ENCODE measurements at regions not wholly inside any gene's neighbourhood (a gene's known extent, or its start where the extent isn't known, plus 50 kb on each side); places are given as distances from the start of the nearest gene placed in this dataset.

DNA sequence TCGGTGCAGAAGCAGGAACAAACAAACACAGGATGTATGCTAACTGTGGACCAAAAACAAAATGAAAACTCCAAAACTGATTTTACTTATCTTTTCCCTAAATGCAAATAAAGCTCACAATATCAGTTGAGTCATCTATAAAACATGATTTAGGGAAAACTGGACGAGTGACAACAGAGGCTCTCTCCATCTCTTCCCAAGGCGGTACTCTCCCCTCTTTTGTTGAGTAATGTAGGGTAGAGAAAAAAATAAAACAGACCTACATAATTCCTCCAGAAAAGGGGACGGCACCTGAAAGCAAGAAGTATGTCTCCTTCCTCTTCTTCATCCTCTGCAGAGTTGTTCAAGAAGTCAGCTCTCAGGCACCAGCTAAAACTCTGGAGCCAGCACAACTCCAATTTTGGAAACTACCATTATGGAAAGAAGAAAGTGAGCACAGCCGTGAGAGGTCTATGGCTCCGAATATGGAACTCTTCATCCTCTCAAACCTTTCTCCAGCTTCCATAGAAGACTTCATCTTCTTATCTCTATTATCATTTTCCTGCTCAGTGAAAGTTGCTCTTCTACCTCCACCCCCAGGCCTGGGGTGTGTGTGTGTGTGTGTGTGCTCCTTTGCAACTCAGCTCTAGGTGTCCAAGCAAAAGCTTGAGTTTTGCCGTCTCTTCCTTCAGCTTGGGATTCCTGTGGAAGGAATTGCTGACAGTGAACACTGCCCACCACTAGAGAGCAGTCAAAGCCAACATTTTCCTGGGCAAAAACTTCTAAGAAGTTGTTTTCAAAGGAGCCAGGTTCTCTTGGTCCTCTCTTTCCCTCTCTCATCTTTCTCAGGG is 155.4 kb downstream of the DIO2 start:
- peak; percentile 48 for DNase-seq (ENCODE audit: low read depth)
- TF ChIP-seq, protein P1, sequence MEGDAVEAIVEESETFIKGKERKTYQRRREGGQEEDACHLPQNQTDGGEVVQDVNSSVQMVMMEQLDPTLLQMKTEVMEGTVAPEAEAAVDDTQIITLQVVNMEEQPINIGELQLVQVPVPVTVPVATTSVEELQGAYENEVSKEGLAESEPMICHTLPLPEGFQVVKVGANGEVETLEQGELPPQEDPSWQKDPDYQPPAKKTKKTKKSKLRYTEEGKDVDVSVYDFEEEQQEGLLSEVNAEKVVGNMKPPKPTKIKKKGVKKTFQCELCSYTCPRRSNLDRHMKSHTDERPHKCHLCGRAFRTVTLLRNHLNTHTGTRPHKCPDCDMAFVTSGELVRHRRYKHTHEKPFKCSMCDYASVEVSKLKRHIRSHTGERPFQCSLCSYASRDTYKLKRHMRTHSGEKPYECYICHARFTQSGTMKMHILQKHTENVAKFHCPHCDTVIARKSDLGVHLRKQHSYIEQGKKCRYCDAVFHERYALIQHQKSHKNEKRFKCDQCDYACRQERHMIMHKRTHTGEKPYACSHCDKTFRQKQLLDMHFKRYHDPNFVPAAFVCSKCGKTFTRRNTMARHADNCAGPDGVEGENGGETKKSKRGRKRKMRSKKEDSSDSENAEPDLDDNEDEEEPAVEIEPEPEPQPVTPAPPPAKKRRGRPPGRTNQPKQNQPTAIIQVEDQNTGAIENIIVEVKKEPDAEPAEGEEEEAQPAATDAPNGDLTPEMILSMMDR (IDR thresholded peaks at IDR 0.05; ENCODE audit: insufficient read depth, low read length, severe bottlenecking) = peak; percentile 77
- Histone ChIP-seq H3K36me3 (ENCODE audit: control insufficient read depth, insufficient read depth, low read length) (no peaks in the 10 kb centered on the region), H3K27me3 (ENCODE audit: control insufficient read depth, insufficient read depth, low read length) (no peaks in the 10 kb centered on the region), H3K4me3 (ENCODE audit: low read depth, low read length) (no peak overlapping the region)
- peak; percentile 13 for FAIRE-seq

DNA sequence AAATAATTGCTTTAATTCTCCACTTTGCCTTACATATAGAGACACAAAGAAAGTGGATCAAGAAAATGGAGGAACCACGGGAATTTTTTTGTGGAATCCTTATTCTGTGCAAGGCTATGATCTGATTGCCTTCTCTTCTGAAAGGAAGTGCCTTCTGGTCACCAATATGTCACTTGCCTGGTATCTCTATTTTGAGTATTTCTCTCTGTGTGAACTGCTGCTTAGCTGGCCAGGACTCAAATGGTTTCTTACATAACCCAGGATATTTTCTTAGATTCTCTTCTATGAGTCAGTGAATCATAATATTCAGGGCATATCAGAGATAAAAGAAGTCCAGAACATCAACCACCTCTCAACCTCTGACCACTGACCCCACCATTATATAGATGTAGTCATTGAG is 156.1 kb downstream of the DIO2 start:
- no peaks in the 10 kb centered on the region for H3K27me3 ChIP-seq (ENCODE audit: control insufficient read depth, insufficient read depth, low read length)
- FAIRE-seq = no peak
- H3K36me3 ChIP-seq (ENCODE audit: control insufficient read depth, insufficient read depth, low read length) = no peaks in the 10 kb centered on the region
- no peak for DNase-seq (ENCODE audit: low read depth)
- no peak overlapping the region for H3K4me3 ChIP-seq (ENCODE audit: low read depth, low read length)
- TF ChIP-seq, protein P1 (IDR thresholded peaks at IDR 0.05; ENCODE audit: insufficient read depth, low read length, severe bottlenecking) = no peak

DNA sequence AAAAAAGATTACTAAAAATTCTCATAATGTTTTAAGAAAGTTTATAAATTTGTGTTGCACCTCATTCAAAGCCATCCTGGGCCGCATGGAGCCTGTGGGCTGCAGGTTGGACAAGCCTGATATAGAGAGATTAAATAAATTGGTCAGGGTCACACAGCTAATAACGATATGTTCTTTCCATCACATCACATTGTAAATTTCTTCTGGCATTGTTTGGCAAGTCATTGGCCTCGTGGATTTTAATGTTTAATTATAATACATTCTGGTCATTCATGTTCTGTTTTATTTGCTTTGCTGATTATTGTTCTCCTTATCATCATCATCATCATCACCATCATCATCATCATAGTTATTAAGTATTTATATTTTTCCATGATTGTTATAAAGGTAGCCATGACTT is 157.3 kb downstream of the DIO2 start:
- TF ChIP-seq, protein P1 (IDR thresholded peaks at IDR 0.05; ENCODE audit: insufficient read depth, low read length, severe bottlenecking) = no peak
- H3K27me3 ChIP-seq (ENCODE audit: control insufficient read depth, insufficient read depth, low read length) = no peaks in the 10 kb centered on the region
- H3K4me3 ChIP-seq (ENCODE audit: low read depth, low read length) = no peak overlapping the region
- no peaks in the 10 kb centered on the region for H3K36me3 ChIP-seq (ENCODE audit: control insufficient read depth, insufficient read depth, low read length)
- no peak for DNase-seq (ENCODE audit: low read depth)
- no peak for FAIRE-seq

DNA sequence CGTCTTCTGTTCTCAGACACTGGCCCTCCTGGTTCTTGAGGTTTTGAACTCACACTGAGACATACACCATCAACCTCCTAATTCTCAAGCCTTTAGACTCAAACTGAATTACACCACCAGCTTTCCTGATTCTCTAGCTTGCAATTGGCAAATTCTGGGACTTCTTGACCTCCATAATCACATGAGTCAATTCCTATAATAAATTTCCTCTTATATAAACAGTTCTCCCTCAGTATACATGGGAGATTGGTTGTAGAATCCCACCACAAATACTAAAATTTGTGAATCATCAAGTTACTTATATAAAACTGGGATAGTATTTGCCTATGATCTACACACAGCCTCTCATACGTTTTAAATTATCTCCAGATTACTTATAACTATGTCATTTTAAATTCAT is 162.2 kb downstream of the DIO2 start:
- TF ChIP-seq, protein P1 (IDR thresholded peaks at IDR 0.05; ENCODE audit: insufficient read depth, low read length, severe bottlenecking) = no peak
- Histone ChIP-seq H3K27me3 (ENCODE audit: control insufficient read depth, insufficient read depth, low read length) (no peaks in the 10 kb centered on the region), H3K36me3 (ENCODE audit: control insufficient read depth, insufficient read depth, low read length) (no peaks in the 10 kb centered on the region), H3K4me3 (ENCODE audit: low read depth, low read length) (no peak overlapping the region)
- FAIRE-seq (no peak), DNase-seq (ENCODE audit: low read depth) (no peak)

DNA sequence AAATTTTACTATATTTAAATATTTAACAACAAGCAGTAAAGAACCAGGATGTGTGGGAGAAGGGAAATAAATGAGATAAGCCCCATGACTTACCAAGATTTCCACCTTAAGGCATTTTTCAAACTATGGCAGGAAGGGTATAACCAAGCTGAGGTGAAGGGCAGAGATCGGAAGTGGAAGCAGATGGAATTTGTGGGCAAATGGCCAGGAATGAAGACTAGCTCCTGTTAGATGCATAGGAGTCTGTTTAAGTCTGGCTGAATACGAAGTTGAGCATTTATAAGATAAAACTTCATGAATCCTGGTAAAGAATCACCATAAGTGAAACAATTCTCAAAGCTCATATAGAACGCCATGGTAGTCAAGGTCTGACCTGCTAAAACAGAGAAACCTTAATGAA is 163.5 kb downstream of the DIO2 start:
- TF ChIP-seq, protein P1 (IDR thresholded peaks at IDR 0.05; ENCODE audit: insufficient read depth, low read length, severe bottlenecking) = no peak

DNA sequence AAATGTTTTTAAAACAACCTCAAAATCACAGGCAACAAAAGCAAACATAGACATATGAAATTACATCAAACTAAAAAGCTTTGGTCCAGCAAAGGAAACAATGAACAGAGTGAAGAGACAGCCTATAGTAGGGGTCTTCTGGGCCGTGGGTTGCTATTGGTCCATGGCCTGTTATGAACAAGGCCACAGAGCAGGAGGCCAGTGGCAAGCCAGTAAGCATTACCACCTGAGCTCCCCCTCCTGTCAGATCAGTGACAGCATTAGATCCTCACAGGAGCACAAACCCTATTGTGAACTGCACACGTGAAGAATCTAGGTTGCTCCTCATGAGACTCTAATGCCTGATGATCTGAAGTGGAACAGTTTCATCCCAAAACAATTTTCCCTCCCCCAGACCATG is 174.0 kb downstream of the DIO2 start:
- DNase-seq (ENCODE audit: low read depth) (no peak), FAIRE-seq (no peak)
- Histone ChIP-seq H3K36me3 (ENCODE audit: control insufficient read depth, insufficient read depth, low read length) (no peaks in the 10 kb centered on the region), H3K27me3 (ENCODE audit: control insufficient read depth, insufficient read depth, low read length) (no peaks in the 10 kb centered on the region), H3K4me3 (ENCODE audit: low read depth, low read length) (no peak overlapping the region)
- TF ChIP-seq, protein P1 (IDR thresholded peaks at IDR 0.05; ENCODE audit: insufficient read depth, low read length, severe bottlenecking) = no peak

More for the DNA sequence above, 163.5 kb downstream of the DIO2 start:
- no peaks in the 10 kb centered on the region for H3K36me3 ChIP-seq (ENCODE audit: control insufficient read depth, insufficient read depth, low read length)
- no peak overlapping the region for H3K4me3 ChIP-seq (ENCODE audit: low read depth, low read length)
- H3K27me3 ChIP-seq (ENCODE audit: control insufficient read depth, insufficient read depth, low read length) = no peaks in the 10 kb centered on the region
- no peak for FAIRE-seq
- DNase-seq (ENCODE audit: low read depth) = no peak

Measured in bronchial epithelial cell (primary cell).